BE2C (cell line): ENCODE measurements at regions not wholly inside any gene's neighbourhood (a gene's known extent, or its start where the extent isn't known, plus 50 kb on each side); places are given as distances from the start of the nearest gene placed in this dataset.

Source experiments
- DNase-seq: peaks from one replicate; pipeline ENCODE4 v3.0.0-alpha.2; 2020
- H3K27me3 ChIP-seq: fragments of 250-450 bp; sonication (Bioruptor Pico); 2 replicates; pipeline ENCODE4 v1.5.1; 2020; ENCODE audit warnings: mild to moderate bottlenecking
- H3K36me3 ChIP-seq: fragments of 250-450 bp; sonication (Bioruptor Pico); 2 replicates; pipeline ENCODE4 v1.5.1; 2020; ENCODE audit warnings: mild to moderate bottlenecking
- H3K4me1 ChIP-seq: fragments of 250-450 bp; sonication (Bioruptor Pico); 2 replicates; pipeline ENCODE4 v1.5.1; 2020
- H3K4me3 ChIP-seq: 2 replicates; pipeline ENCODE4 v1.5.1; 2011; ENCODE audit warnings: low read depth, low read length
- H3K9me3 ChIP-seq: fragments of 250-450 bp; sonication (Bioruptor Pico); 2 replicates; pipeline ENCODE4 v1.5.1; 2020
- TF ChIP-seq, protein P1 (sequence below): IDR thresholded peaks from 2 replicates; pipeline ENCODE4 v1.5.1; 2012; ENCODE audit warnings: mild to moderate bottlenecking, low read depth, low read length

DNA sequence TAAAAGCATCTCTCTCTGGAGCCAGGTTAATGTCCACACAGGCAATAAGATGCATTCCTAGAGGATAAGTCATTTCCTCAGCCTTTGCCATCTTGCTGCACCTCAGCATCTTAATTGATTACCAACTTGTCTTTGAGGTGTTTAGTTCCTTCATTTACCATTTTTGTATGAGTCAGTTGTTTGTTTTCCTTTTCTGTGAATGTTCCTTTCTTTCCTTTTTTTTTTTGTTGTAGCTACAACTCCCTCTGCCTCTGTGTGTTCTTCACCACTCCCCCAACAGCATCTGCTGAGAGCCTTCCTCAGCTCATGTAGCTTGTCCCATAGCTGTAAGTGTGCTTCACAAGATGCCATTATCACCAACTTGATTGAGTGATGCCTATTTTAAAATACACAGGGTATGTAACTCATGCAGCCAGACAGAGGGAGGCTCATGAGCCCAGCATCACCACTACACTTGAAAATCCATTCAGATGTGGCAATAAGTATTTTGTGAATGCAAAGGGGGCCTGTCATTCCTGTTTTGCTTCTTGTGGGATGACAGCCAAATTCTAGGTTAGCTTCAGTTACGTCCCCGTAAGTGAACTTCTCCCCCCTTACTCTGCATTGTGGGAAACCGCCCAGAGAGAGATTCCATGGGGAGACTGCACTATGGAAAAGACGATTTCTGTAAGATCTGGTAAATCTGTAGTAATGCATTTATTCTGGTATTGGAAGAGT is 315.9 kb upstream of the ZEB2 start:
- DNase-seq = no peak
- Histone ChIP-seq H3K4me3 (no peak overlapping the region), H3K4me1 (no peaks in the 10 kb centered on the region; the same call in 1 of the 2 replicates), H3K9me3 (no peaks in the 10 kb centered on the region), H3K36me3 (no peaks in the 10 kb centered on the region), H3K27me3 (no peaks in the 10 kb centered on the region)
- TF ChIP-seq, protein P1, sequence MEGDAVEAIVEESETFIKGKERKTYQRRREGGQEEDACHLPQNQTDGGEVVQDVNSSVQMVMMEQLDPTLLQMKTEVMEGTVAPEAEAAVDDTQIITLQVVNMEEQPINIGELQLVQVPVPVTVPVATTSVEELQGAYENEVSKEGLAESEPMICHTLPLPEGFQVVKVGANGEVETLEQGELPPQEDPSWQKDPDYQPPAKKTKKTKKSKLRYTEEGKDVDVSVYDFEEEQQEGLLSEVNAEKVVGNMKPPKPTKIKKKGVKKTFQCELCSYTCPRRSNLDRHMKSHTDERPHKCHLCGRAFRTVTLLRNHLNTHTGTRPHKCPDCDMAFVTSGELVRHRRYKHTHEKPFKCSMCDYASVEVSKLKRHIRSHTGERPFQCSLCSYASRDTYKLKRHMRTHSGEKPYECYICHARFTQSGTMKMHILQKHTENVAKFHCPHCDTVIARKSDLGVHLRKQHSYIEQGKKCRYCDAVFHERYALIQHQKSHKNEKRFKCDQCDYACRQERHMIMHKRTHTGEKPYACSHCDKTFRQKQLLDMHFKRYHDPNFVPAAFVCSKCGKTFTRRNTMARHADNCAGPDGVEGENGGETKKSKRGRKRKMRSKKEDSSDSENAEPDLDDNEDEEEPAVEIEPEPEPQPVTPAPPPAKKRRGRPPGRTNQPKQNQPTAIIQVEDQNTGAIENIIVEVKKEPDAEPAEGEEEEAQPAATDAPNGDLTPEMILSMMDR = no peak

DNA sequence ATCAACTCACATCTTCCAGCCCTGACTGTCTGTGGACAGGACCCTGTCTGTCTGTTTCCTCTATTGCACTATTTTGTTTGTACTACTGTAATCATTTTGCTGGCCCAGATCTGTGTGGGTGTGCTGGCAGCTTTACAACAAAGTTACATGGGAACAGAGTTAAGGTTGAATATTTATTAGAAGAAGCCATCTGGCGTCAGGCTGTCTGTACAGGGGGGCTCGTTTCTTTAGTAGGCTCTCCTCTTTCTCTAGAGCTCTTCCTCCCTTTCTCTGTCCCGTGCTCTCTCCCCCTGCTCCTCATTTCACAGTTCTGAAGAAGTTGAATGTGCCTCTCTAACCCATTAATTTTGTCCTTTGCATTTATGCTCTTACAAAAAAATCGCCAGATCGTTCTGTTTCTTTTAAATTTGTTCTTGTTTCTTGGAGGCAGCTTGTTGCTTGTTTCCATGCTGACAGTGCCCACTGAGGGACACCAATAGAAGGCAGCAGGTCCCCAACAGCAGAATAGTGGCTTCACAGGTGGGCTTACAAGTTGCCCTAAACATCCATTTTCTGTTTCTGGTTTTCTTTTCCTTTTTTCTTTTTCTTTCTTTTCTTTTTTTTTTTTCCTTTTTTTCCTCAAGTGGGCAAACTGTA is 315.2 kb upstream of the ZEB2 start:
- 0 out of 2 replicates have a peak overlapping the region, but pooled peaks have one; percentile 11 for H3K4me3 ChIP-seq
- no peaks in the 10 kb centered on the region for H3K9me3 ChIP-seq
- H3K4me1 ChIP-seq = no peaks in the 10 kb centered on the region; the same call in 1 of the 2 replicates
- TF ChIP-seq, protein P1 = no peak
- DNase-seq = peak; percentile 10
- no peaks in the 10 kb centered on the region for H3K27me3 ChIP-seq
- no peaks in the 10 kb centered on the region for H3K36me3 ChIP-seq

DNA sequence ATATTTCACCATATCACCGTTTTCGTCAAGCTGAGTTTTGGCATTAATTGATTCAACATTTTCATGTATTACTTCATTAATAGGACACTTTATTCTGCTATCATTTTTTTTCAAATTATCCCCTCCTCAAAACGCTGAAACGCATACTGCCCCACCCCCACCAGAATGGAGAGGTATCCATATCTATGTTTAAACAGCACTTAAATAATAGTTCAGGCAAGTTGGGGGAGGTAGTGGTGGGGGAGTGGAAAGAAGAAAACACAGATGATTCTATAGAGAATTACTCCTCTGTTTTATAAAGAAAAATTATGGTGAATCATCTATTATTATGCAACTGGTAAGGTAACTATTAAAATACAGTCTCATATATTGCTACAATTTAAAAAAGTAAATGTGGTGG is 314.4 kb upstream of the ZEB2 start:
- TF ChIP-seq, protein P1 = no peak
- DNase-seq = no peak
- H3K9me3 ChIP-seq = no peaks in the 10 kb centered on the region

DNA sequence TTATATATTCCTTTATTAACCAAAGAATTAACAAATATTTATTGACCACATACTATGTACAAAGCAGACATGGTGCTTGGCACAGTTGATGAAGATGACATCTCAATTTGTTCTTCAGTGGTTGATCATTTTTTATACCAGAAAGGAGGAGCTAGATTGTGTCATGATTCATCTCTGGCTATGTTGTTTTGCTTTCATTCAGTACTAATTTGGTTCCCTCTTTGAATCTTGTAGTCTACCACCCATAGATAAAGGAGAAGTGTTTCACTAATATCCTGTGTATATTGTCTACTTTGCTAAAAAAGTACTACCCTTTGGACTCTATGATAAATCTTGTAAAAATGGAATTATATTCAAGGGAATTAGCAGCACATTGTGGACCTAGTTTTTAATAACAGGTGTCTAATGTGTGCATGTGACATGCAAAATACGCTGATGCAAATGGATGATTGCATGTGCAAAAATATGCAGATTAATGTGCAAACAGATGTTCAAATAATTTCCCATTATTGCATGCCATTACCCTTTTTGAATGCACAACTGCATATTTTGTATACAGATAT is 313.2 kb upstream of the ZEB2 start:
- no peaks in the 10 kb centered on the region; the same call in 1 of the 2 replicates for H3K4me1 ChIP-seq
- no peaks in the 10 kb centered on the region for H3K36me3 ChIP-seq
- no peak for DNase-seq
- no peaks in the 10 kb centered on the region for H3K9me3 ChIP-seq
- TF ChIP-seq, protein P1 = no peak
- no peak overlapping the region for H3K4me3 ChIP-seq
- H3K27me3 ChIP-seq = no peaks in the 10 kb centered on the region

More for the DNA sequence above, 314.4 kb upstream of the ZEB2 start:
- no peak overlapping the region for H3K4me3 ChIP-seq
- H3K27me3 ChIP-seq = no peaks in the 10 kb centered on the region
- H3K4me1 ChIP-seq = no peaks in the 10 kb centered on the region; the same call in 1 of the 2 replicates
- H3K36me3 ChIP-seq = no peaks in the 10 kb centered on the region

DNA sequence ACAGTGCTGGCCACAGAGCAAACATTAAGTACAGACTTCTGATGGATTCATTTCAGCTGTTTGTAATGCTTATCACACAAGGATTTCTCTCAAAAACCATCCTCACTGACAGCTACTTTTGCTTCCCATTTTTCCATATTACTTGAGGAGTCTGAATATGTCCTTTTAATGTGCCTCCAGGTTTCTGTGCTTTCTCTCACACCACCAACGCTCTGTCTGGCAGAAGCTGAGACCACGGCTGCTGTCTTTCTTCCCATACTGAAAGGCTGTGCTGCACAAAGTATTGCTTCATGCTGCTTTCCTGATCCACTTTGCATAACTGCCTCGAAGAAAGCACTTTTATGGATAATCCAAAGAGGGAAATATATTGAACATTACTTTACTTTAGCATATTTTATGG is 312.1 kb upstream of the ZEB2 start:
- TF ChIP-seq, protein P1 = no peak
- H3K36me3 ChIP-seq = no peaks in the 10 kb centered on the region
- no peaks in the 10 kb centered on the region for H3K9me3 ChIP-seq
- no peak overlapping the region for H3K4me3 ChIP-seq
- H3K4me1 ChIP-seq = no peaks in the 10 kb centered on the region; the same call in 1 of the 2 replicates
- no peak for DNase-seq
- H3K27me3 ChIP-seq = no peaks in the 10 kb centered on the region

DNA sequence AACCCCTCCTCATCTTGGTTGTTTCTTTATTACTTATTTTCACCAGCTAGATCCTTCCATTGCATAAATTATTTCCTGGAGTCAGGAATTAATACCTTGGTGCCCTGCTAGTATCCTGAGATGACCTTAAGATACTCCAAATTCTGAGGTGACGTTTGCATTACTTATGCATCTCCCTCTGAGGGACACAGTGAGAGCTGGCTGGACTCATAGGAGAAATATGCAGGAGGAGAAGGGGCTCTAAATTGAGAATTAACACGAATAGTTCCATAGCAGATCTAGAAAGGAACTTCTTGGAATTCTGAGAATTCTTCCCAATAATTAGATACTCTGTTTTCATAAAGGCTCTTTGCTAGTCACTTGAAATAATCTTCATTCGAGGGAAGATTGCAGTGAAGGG is 310.6 kb upstream of the ZEB2 start:
- H3K27me3 ChIP-seq = no peaks in the 10 kb centered on the region
- no peaks in the 10 kb centered on the region for H3K4me1 ChIP-seq
- TF ChIP-seq, protein P1 = no peak
- H3K4me3 ChIP-seq = no peak overlapping the region
- no peaks in the 10 kb centered on the region for H3K9me3 ChIP-seq
- DNase-seq = no peak
- no peaks in the 10 kb centered on the region for H3K36me3 ChIP-seq
